KOPT-K1 (cell line): ENCODE measurements at regions not wholly inside any gene's neighbourhood (a gene's known extent, or its start where the extent isn't known, plus 50 kb on each side); places are given as distances from the start of the nearest gene placed in this dataset.

Experiments used
- H3K27ac ChIP-seq: fragments of 200-600 bp; sonication (generic); 2 replicates; pipeline ENCODE4 v1.5.1; 2016; ENCODE audit warnings: antibody characterized with exemption, mild to moderate bottlenecking, low read depth, low read length; ENCODE audit not compliant: poor library complexity, severe bottlenecking
- H3K36me3 ChIP-seq: fragments of 200-600 bp; sonication (generic); 2 replicates; pipeline ENCODE4 v1.5.1; 2017; ENCODE audit warnings: antibody characterized with exemption, mild to moderate bottlenecking, low read length, moderate library complexity; ENCODE audit not compliant: insufficient read depth
- H3K9me3 ChIP-seq: fragments of 200-600 bp; sonication (generic); 2 replicates; pipeline ENCODE4 v1.5.1; 2017; ENCODE audit warnings: antibody characterized with exemption, low read length, mild to moderate bottlenecking; ENCODE audit not compliant: insufficient read depth, poor library complexity, severe bottlenecking

- no peak overlapping the region for H3K27ac ChIP-seq
- H3K36me3 ChIP-seq: no peaks in the 10 kb centered on the region
These were observed 191.2 kb upstream of the PELI2 start for GRCh38 chr14:55927028-55927427.

GRCh38 chr14:55928276-55928675, 189.9 kb upstream of the PELI2 start:
- no peaks in the 10 kb centered on the region for H3K36me3 ChIP-seq

More at GRCh38 chr14:55927028-55927427, 191.2 kb upstream of the PELI2 start:
- no peaks in the 10 kb centered on the region for H3K9me3 ChIP-seq

GRCh38 chr14:55929136-55929535, 189.1 kb upstream of the PELI2 start:
- peaks cover 8% of the 10 kb centered on the region for H3K9me3 ChIP-seq
- no peak overlapping the region for H3K27ac ChIP-seq
- no peaks in the 10 kb centered on the region for H3K36me3 ChIP-seq

More at GRCh38 chr14:55928276-55928675, 189.9 kb upstream of the PELI2 start:
- no peaks in the 10 kb centered on the region for H3K9me3 ChIP-seq
- H3K27ac ChIP-seq: no peak overlapping the region

GRCh38 chr14:55930016-55930784, 188.0 kb upstream of the PELI2 start:
- peaks cover 10% of the 10 kb centered on the region for H3K9me3 ChIP-seq
- no peaks in the 10 kb centered on the region for H3K36me3 ChIP-seq
- H3K27ac ChIP-seq: no peak overlapping the region

- H3K9me3 ChIP-seq: peaks cover 10% of the 10 kb centered on the region
- H3K36me3 ChIP-seq: no peaks in the 10 kb centered on the region
These were observed 181.5 kb upstream of the PELI2 start for GRCh38 chr14:55936691-55937090.

GRCh38 chr14:55938249-55938791, 179.9 kb upstream of the PELI2 start:
- Histone ChIP-seq H3K9me3 (peaks cover 10% of the 10 kb centered on the region), H3K36me3 (no peaks in the 10 kb centered on the region), H3K27ac (no peak overlapping the region)

More at GRCh38 chr14:55936691-55937090, 181.5 kb upstream of the PELI2 start:
- H3K27ac ChIP-seq: no peak overlapping the region

- no peaks in the 10 kb centered on the region for H3K36me3 ChIP-seq
- no peaks in the 10 kb centered on the region for H3K9me3 ChIP-seq
- H3K27ac ChIP-seq: no peak overlapping the region
These were observed 176.0 kb upstream of the PELI2 start for GRCh38 chr14:55942076-55942654.

- no peaks in the 10 kb centered on the region for H3K9me3 ChIP-seq
- H3K27ac ChIP-seq: no peak overlapping the region
- no peaks in the 10 kb centered on the region for H3K36me3 ChIP-seq
These were observed 175.4 kb upstream of the PELI2 start for GRCh38 chr14:55942826-55943225.

- no peaks in the 10 kb centered on the region for H3K36me3 ChIP-seq
- no peaks in the 10 kb centered on the region for H3K9me3 ChIP-seq
- no peak overlapping the region for H3K27ac ChIP-seq
These were observed 173.5 kb upstream of the PELI2 start for GRCh38 chr14:55944757-55945156.

- H3K27ac ChIP-seq: no peak overlapping the region
- no peaks in the 10 kb centered on the region for H3K36me3 ChIP-seq
These were observed 172.0 kb upstream of the PELI2 start for GRCh38 chr14:55946231-55946630.

GRCh38 chr14:55948399-55948798, 169.8 kb upstream of the PELI2 start:
- no peak overlapping the region for H3K27ac ChIP-seq

More at GRCh38 chr14:55946231-55946630, 172.0 kb upstream of the PELI2 start:
- H3K9me3 ChIP-seq: no peaks in the 10 kb centered on the region

GRCh38 chr14:55949708-55950107, 168.5 kb upstream of the PELI2 start:
- H3K36me3 ChIP-seq: no peaks in the 10 kb centered on the region
- no peak overlapping the region for H3K27ac ChIP-seq
- H3K9me3 ChIP-seq: no peaks in the 10 kb centered on the region

More at GRCh38 chr14:55948399-55948798, 169.8 kb upstream of the PELI2 start:
- Histone ChIP-seq H3K9me3 (no peaks in the 10 kb centered on the region), H3K36me3 (no peaks in the 10 kb centered on the region)

- H3K9me3 ChIP-seq: no peaks in the 10 kb centered on the region
- no peak overlapping the region for H3K27ac ChIP-seq
- no peaks in the 10 kb centered on the region for H3K36me3 ChIP-seq
These were observed 168.1 kb upstream of the PELI2 start for GRCh38 chr14:55950135-55950534.

GRCh38 chr14:55951341-55952206, 166.6 kb upstream of the PELI2 start:
- Histone ChIP-seq H3K9me3 (no peaks in the 10 kb centered on the region), H3K27ac (no peak overlapping the region), H3K36me3 (no peaks in the 10 kb centered on the region)

GRCh38 chr14:55954108-55954507, 164.1 kb upstream of the PELI2 start:
- Histone ChIP-seq H3K36me3 (no peaks in the 10 kb centered on the region), H3K9me3 (no peaks in the 10 kb centered on the region), H3K27ac (no peak overlapping the region)
